Activated naive CD4-positive, alpha-beta T cell treated with Interleukin-2 at 50 U/mL for 16 hours (primary cell): ENCODE measurements at regions not wholly inside any gene's neighbourhood (a gene's known extent, or its start where the extent isn't known, plus 50 kb on each side); places are given as distances from the start of the nearest gene placed in this dataset.
"Not testable (repeated sequence)": the region's sequence is repeated elsewhere in the genome, so short reads cannot be mapped to it uniquely, and the experiment has no call there.

ENCODE experiments used
- DNase-seq: peaks from one replicate; pipeline ENCODE4 v3.0.0-alpha.2; 2020

DNA sequence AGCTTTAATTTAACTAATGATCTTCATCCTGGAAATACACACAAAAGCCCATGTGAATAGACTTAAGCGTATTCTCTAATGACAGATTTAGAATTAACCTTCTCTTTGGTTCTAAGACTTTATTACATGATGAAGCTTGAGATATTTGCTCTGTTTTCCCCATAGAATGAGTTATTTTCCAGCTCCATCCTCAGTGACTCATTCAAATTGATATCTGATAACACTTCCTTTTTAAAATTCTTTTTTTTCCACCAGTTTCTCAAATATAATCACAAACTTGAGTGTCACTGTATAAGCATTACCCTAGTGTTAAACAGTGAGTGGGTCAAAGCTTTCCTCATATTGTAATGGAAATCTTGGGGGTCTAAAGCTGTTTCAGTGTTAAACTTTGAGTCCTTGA lies 535.8 kb downstream of the KCNA4 start:
- no peak for DNase-seq

DNA sequence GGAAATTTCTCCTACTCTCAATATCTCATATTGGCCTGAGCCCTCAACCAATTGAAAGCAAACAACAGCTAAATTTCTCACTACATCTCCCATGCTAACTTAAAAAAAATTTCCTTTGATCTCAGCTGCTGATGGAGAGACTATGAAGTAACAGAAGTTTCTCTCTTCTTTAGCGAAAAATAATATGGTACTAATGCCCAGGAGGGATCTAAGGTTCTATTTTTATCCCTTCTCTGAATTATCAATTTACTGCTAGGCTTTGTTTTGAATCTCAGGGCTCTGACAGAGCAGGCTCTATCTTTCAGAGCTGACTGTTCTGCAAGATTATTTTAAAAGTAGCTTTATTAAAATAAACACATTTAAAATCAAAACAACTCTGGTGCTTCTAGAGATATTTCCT lies 558.6 kb downstream of the KCNA4 start:
- DNase-seq, result no peak

DNA sequence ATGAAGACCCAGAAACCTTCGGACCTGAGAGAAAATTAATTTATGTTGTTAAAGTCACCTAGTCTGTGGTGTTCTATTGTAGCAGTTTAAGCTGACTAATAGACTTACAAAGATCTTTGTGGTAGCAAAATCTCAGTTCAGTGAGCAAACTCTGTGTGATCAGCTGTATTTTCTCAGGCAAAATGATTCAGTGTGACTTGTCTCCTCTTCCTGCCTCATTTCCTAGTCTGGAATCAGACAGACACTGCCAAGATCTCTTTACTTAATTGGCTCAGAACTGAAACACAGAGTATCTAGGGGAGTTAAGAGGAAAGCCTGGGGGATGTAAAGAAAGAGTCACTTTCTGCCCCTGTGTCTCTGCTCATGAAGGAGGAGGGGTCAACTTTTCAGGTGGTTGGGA lies 564.7 kb downstream of the KCNA4 start:
- DNase-seq, result no peak

DNA sequence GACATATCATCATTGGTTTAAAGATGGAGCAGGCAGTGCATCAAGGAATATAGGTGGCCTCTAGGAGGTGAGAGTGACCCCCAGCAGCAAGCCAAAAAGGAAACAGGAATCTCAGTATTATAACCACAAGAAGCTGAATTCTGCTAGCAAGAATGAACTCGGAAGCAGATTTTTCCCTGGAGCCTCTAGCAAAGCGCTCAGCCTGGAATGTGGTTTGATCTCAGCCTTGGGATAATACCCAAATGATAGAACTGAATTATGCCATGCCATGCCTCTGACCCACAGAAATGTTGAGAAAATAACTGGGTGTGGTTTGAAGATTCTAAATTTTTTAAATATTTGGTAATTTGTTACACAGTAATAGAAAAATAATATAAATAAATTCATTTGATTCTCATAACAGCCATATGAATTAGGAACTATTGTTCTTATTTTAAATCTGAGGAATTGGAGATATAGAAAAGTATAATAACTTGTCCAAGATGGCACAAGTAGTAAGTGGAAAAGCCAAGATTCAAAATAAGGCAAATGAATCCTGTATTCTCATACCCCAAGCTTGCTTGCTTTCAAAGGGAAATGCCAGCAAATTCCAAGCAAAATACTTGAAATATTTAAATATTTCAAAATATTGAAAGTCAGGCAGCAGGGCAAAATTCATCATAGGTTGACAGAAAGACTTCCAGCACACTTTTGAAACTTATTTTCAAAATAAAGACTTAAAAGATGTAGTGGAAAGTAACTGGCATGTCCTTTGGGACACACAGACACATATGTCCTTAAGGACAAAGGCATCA lies 567.4 kb downstream of the KCNA4 start:
- DNase-seq, result no peak

DNA sequence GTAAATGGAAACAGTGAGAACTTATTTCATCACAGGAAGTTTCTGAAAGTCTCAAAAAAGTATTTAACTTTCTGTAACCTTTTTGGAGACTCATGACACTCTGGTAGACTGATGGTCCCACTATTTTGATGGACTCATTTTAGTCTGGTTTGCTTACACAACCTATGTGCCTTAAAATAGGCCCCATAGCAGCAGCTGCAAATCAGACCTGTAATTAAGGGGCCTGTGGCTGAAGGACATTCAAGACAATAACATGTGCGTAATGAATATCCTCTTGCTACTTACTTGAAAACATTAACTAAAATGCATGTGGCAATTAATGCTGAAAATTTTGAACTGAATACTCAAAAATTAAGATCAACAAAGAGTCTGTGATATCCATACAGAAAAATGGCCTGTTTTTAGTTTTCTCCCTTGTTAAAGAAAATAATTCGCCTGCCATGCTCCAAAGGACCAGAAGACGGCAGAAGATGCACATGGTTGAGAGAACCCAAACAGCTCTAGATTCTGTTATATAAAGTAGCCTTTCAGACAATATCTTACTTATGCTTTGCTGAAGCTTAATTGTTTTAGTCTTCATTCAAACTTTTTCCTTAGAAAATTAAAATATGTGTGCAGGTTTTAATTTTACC lies 568.5 kb downstream of the KCNA4 start:
- DNase-seq, result no peak

DNA sequence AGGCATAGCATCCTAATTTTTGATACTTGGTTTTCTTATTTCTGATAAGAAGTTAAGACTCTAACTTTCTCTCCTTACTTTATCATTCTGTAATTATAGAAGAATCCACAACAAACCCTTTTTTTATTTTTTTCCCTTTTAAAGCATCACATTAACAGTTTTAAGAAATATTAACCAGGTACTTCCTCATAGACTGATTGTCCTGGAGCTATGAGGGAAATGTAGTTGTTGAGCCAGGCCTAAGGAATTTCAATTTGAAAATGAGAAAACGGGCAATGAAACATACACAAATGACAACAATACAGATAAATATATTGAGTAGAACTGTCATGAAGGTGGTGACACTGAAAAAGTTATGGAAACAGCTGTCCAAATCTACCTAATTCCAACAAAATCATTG lies 569.0 kb downstream of the KCNA4 start:
- no peak for DNase-seq

DNA sequence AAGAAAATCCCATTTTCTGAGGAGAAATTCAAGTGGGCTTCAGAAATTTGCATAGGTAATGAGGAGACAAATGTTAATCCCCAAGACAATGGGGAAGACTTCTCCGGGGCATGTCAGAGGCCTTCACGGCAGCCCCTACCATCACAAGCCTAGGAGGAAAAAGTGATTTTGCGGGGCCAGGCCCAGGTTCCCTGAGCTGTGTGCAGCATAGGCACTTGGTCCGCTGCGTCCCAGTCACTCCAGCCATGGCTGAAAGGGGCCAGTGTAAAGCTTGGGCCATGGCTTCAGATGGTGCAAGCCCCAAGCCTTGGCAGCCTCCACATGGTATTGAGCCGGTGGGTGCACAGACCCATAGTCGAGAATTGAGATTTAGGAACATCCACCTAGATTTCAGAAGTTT lies 570.7 kb downstream of the KCNA4 start:
- DNase-seq, result no peak

DNA sequence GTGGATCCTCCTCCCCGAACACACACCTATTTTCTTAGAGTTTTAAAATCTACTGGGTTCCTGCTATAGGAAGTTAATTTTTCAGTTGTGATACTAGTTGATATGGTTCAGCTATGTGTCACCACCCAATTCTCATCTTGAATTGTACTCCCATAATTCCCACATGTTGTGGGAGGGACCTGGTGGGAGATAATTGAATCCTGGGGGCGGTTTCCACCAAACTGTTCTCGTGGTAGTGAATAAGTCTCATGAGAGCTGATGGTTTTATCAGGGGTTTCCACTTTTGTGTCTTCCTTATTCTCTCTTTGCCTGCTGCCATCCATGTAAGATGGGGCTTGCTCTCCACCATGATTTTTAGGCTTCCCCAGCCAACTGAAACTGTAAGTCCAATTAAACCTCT lies 571.6 kb downstream of the KCNA4 start:
- DNase-seq, result not testable (repeated sequence)

DNA sequence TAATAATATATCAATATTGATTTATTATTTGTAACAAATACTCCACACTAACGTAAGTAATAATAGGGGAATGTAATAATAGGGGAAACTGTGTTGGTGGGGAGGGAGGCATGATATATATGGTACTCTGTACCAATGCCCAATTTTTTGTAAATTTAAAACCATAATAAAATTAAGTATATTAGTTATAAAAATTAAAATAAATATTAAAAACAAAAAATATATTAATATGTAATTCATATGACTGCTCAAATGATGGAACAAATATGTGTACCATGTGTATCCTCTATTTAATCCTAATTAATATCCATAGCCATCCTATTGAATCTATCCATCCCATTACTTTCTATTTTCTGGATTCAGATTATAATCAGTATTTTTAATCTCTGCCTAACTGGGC lies 578.0 kb downstream of the KCNA4 start:
- no peak for DNase-seq

DNA sequence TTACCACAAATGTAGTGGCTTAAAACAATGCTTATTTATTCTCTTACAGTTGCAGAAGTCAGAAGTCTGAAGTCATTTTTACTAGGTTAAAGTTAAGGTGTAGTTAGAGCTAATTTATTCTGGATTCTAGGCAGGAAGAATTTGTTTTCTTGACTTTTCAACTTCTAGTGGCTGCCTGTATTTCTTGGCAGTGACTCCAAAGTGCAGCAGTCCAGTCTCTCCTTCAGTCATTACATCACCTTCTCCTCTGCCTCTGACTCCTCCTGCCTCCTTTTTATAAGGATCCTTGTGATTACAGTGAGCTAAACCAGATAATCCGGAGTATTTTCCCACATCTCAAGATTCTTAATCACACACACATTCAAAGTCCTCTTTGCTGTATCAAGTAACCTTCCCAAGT lies 581.4 kb downstream of the KCNA4 start:
- no peak for DNase-seq

DNA sequence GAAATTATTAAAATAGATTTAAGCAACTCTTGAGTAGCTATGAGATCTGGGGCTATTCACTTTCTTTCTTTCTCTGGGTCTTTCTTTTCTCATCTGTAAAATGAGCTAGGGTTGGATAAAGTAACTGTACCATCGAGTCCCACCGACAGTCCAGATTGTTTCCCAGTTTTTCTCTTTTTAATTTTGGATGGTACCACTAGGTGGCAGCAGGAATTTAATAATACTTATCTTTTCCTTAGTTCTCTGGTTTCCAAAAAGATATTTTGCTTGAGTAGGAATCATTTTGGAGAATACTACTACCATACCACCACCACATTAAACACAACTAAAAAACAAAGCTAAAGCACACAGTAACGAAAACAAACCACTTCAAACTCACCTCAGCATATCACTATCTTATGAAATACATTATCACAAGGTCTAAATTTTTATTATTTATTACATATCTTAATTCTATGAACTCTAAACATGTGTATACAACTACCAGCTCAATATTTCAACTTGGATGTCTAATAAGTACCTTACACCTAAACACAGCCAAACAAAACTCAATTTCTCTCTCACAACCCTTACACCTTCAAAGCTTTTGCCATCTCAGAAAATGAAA lies 584.0 kb downstream of the KCNA4 start:
- no peak for DNase-seq

DNA sequence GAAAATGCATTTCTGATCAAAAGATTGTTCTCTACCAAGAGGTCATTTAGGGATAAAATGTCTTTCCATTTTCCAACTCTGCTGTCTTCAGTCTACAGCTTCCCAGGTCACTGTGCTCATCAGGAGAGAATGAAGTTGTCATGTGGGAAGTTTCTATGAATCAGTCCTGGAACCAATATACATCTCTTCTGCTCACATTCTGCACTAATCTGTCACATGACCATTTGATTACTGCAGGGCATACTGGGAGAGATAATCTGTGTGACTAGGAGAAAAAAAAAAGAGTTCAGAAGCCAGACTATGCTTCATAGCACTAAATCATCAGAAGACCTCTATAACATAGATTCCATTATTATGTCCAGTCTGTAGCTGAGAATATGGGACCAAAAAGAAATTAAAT lies 611.5 kb downstream of the KCNA4 start:
- no peak for DNase-seq

DNA sequence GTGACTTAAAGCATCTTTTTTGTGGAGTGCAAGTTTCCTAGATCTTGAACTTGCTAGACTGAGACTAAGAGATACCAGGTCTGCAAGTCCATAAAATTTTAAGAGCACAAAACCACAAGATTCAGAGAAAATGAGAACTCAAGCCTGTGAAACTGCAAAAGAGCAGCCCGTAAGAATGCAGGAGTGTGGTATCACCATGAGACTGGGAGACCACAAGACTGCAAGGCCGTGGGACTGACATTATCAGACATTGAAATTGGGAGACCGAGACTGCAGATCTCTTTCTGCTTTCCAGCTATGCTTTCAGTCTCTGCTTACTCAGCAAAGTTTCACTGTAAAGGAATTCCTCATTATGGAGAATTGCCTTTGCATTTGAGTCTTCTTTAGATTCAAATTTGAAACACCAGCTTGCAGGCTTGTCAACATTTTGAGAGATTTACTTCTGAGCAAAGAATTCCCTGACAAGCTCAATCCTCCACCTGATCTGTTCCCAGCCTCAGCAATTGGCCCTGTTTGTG lies 621.2 kb downstream of the KCNA4 start:
- DNase-seq, result no peak

DNA sequence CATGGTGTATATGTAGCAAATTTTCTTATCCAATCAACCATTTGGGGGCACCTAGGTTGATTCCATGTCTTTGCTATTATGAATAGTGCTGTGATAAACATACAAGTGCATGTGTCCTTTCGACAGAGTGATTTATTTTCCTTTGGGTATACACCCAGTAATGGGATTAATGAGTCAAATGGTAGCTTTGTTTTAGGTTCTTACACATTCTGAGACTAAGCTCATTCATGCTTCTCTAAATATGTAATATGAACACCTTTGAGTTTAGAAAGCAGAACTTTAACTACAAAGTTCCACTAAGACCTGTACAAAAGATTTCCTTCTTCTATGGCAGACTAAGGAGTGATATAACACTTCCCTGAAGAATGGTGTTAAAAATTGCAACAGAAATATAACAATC lies 627.0 kb downstream of the KCNA4 start:
- no peak for DNase-seq

DNA sequence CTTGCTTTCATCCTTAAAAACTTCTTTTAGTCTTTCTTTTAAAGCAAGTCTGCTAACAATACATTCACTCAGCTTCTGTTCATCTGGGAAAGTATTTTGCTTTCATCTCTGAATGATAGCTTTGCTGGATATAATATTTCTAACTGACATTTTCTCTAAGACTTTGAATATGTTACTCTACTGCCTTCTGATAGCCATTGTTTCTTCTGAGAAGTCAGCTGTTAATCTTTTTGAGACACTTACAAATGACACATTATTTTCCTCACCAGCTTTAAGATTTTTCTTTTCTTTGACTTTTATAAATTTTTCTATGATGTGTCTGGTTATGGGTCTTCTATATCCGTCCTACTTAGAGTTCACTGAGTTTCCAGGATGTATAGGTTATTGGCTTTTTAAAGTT lies 643.1 kb downstream of the KCNA4 start:
- no peak for DNase-seq

DNA sequence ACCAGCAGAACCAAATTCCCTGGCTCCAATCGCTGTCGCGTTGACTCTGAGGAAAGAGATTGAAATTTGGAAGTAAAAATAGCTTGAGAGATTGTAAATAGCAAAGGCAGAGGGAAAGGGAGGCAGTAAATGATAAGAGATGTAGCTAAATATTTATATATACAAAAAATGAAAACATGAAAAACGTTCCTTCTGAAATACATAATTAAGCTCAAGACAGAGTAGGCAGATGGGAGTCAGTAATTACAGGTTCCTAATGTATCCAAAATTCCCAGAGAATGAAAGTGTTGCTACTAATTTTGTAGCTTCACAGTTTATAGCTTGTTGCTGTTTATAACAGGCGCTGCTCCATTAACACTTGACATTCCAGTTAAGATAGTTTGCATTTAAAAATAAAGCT lies 648.7 kb downstream of the KCNA4 start:
- no peak for DNase-seq

DNA sequence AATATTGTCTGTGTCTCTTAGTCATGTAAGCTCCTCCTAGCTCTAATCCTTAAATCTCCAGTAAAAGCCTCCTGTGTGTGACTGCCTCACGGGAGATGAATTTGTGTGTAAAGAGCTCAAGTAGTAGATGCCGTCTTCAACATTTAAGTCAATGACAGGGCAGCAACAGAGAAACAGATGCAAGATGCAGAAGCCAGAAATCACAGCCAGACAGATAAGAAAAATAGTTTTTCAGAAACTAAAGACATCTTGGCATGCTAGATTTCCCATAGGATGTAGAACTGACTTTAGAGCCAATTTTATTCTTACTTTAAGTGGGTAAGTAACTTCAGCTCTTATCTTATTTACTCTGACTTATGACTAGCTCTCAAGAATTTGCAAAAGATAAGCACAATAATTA lies 652.8 kb downstream of the KCNA4 start:
- DNase-seq, result no peak

DNA sequence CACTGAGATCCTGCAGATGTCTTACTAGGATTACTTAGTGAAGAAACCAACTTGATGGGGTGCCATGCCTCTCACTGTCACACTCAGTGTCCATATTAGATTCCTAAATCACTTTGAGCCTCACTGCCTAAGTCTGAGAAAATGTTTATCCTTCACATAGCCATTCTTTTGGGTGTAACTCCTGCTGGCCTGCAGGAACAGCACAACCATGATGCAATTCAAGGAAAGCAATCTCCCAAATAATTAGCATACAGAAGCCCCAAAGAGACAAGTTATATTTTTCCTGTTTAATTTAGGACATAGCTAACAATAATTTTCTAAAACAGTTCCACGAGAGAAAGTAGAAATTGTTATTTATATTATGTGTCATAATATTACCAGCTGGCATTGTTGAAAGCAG lies 655.5 kb downstream of the KCNA4 start:
- no peak for DNase-seq

DNA sequence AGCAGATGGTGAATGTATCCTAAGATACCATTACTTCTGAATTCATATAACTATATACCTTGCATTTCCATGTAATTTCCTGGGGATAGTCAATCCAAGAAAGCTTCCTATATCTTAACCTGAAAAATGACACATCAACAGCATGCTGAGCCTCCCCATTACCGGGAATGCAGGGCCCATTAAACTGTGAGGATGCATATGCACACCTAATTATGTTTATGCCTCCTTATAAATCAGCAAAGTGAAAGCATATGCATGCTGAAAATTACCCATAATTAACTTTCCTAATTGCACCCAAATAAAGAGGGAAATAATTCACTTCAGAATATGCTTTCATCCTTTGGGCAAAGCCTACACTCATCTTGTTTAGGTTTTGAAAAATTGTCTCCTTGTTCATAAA lies 663.0 kb downstream of the KCNA4 start:
- no peak for DNase-seq

DNA sequence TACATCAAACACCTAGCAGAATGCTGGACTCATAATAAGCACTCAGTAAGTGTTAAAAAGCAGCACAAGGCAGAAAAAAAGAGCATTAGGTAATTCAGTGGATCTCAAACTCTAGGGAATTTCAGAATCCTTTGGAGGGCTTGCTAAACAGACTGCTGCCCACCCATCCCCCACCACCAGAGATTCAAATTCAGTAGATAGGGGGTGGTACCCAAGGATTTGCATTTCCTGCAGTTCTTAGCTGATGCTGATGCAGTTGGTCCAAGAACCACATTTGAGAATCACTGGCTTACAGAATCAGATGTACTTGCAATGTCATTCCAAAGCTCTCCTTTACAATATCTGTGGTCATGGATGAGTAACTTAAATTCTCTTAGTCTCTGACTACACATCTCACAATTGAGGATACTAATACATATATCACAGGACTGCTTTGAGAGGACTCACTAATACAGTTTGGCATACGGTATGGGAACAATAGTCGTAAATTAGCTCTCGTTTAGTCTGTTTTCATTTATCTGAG lies 664.5 kb downstream of the KCNA4 start:
- no peak for DNase-seq

DNA sequence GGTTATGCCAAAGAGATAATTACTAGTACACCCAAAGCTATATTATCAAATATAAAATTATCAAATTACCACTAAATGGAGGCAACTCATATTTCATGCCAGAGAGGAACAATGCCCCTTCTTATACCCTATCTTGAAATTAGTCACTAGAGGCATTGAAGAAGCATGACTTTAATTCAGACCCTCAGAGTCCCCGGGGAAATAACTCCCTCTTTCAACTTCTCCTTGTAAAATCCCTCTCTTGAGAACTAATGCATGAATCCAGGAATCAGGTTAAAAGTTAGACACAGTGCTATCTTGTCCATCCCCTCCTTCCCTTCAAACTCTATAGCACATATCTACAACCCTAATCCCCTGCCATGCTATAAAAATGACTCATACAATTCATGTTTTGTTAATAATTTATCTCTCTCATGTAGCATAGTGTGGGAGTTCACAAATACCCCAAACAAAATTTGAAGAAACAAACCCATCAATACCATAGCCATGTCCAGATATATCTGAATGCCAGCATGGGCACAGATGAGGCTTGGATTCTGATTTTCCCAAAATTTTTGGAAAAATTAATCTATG lies 665.4 kb downstream of the KCNA4 start:
- DNase-seq, result no peak

DNA sequence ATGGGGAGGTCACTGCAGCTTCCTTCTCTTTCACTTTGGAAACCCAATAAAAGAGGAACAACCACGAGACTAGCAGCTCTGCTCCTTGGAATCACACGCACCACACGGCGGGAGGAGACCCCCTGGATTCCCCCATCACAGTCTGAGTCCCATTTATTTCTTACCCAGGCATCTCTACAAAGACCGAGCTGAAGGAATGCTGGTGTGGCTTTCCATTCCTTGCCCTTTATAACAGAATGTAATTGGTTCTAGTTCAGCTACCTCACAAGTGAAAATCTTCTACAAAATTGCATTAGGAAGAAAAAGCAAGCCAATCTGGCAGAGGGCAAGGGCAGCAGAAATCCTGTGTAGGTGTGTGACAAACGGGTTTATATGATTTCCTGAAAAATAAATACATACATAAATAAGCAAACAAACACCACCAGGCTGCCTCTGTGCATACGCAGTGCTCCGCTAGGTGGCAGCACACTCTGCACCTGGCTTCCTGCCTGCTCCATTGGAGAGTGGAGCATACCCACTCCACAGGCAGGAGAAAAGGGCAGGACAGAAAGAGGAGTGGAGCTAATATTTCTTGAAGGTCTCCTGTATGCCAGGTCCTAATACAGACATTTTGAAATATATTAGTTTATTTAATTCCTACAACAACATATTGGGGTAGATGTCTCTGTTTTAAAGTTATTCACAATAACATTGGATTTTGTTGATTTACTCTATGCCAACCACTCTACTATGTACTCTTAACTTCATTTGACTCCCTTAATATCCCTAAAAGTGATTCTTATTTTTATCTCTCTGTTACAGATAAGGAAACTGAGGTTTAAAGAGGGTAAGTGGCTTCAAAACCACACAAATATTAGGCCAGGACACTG lies 673.1 kb downstream of the KCNA4 start:
- peak; percentile 13 for DNase-seq
